ENCODE measurements at regions not wholly inside any gene's neighbourhood (a gene's known extent, or its start where the extent isn't known, plus 50 kb on each side); places are given as distances from the start of the nearest gene placed in this dataset.

GRCh38 chr7:18202315-18203045 lies 174.8 kb upstream of the PRPS1L1 start:
- Histone ChIP-seq H3K9me3 (replicated peaks; ENCODE audit: control insufficient read depth, insufficient read depth, low read length) (no peaks in the 10 kb centered on the region), H3K79me2 (ENCODE audit: control insufficient read depth, insufficient read depth, low read length) (no peaks in the 10 kb centered on the region), H3K4me2 (ENCODE audit: control insufficient read depth, insufficient read depth) (no peak overlapping the region), H3K27ac (ENCODE audit: control insufficient read depth, insufficient read depth) (no peak overlapping the region), H3K36me3 (ENCODE audit: control insufficient read depth in 2 of 2, insufficient read depth in 2 of 2, low read length in 1 of 2) (no peaks in the 10 kb centered on the region), H3K27me3 (replicated peaks in 1 of 2; ENCODE audit: control insufficient read depth in 2 of 2, insufficient read depth in 2 of 2, low read length in 1 of 2) (no peaks in the 10 kb centered on the region; a peak in 1 of 4 replicates), H4K20me1 (ENCODE audit: control insufficient read depth, insufficient read depth) (no peaks in the 10 kb centered on the region), H2AFZ (ENCODE audit: control insufficient read depth, low read depth, low read length) (no peak overlapping the region), H3K4me3 (no peak overlapping the region), H3K4me1 (ENCODE audit: control insufficient read depth, insufficient read depth, low read length) (no peaks in the 10 kb centered on the region), H3K9ac (ENCODE audit: control insufficient read depth, insufficient read depth, low read length) (no peak overlapping the region)
- DNase-seq (ENCODE audit: low read depth, low spot score), result no peak
- WGBS (ENCODE audit: insufficient coverage, insufficient replicate concordance, low lambda C conversion rate, missing lambda C conversion rate), result 38% methylated on average over 3 of the region's 3 CpGs
- intact Hi-C loops (cut with micrococcal nuclease; ENCODE audit: unreplicated experiment) (no loop called here), in situ Hi-C loops (cut with MboI) (no loop called here)
- peak; percentile 48; the same call in 2 of the 3 replicates for ATAC-seq
- CTCF ChIA-PET, result interaction anchor here (0.9 kb wide), 1 partner anchor 9 kb away, joined by 3 read pairs; no protein-coding TSS in a partner anchor
- TF ChIP-seq CREM (IDR thresholded peaks at IDR 0.05; ENCODE audit: low read depth) (no peak), NKRF (conservative IDR thresholded peaks at IDR 0.05) (no peak), EED (IDR thresholded peaks at IDR 0.05; ENCODE audit: low read depth) (no peak), BRCA1 (IDR thresholded peaks at IDR 0.05; ENCODE audit: low read depth, low read length) (no peak), USF1 (IDR thresholded peaks at IDR 0.05; ENCODE audit: borderline replicate concordance, extremely low read length, insufficient read depth, low read depth, low read length) (no peak), BMI1 (IDR thresholded peaks at IDR 0.05; ENCODE audit: borderline replicate concordance) (no peak), SPI1 (IDR thresholded peaks at IDR 0.05; ENCODE audit: borderline replicate concordance, insufficient read depth, low read depth, low read length) (peak; percentile 72; the same call in 1 of the 2 replicates)
- no TSS peak for BruUV-seq (replicated peaks)
- peak; percentile 7 for FAIRE-seq
- POLR2A ChIA-PET, result no interaction called here
- SMC1A ChIA-PET (ENCODE audit: uncharacterized antibody, unreplicated experiment), result interaction anchor here (0.7 kb wide), 1 partner anchor 224 kb away, joined by 3 read pairs; no protein-coding TSS in a partner anchor
- RAD21 ChIA-PET (ENCODE audit: unreplicated experiment), result no interaction called here
